Activated CD4-positive, alpha-beta T cell treated with anti-CD3 and anti-CD28 coated beads for 36 hours (primary cell): ENCODE measurements at regions not wholly inside any gene's neighbourhood (a gene's known extent, or its start where the extent isn't known, plus 50 kb on each side); places are given as distances from the start of the nearest gene placed in this dataset.

Source experiments
- ATAC-seq: fragments of 200-7000 bp; cut with Tn5 transposase; one replicate; pipeline ENCODE4 v1.10.0; 2021; ENCODE audit warnings: mild to moderate bottlenecking, moderate library complexity
- CTCF ChIA-PET: fragments of 350-600 bp; sonication (Branson Sonifier 250); formaldehyde crosslinking; loops from one replicate; lab custom pipeline; 2021; ENCODE audit warnings: antibody characterized with exemption; lab: Charles Lee
- POLR2A ChIA-PET: fragments of 350-600 bp; sonication (Branson Sonifier 250); formaldehyde crosslinking; loops from one replicate; lab custom pipeline; 2021; ENCODE audit warnings: antibody characterized with exemption, inconsistent platforms; lab: Charles Lee
- DNase-seq: peaks from one replicate; pipeline ENCODE4 v3.0.0-alpha.2; 2020
- H3K27ac Mint-ChIP-seq: one replicate; pipeline ENCODE4 v1.8.0; 2021; ENCODE audit warnings: mixed read lengths
- H3K27me3 Mint-ChIP-seq: one replicate; pipeline ENCODE4 v1.8.0; 2021; ENCODE audit warnings: mixed read lengths
- H3K36me3 Mint-ChIP-seq: one replicate; pipeline ENCODE4 v1.8.0; 2021; ENCODE audit warnings: low read depth, mixed read lengths
- H3K4me1 Mint-ChIP-seq: one replicate; pipeline ENCODE4 v1.8.0; 2021; ENCODE audit warnings: mixed read lengths
- H3K4me3 Mint-ChIP-seq: one replicate; pipeline ENCODE4 v1.8.0; 2021; ENCODE audit warnings: mild to moderate bottlenecking, moderate library complexity, mixed read lengths
- H3K9me3 Mint-ChIP-seq: one replicate; pipeline ENCODE4 v1.8.0; 2021; ENCODE audit warnings: low read depth, mixed read lengths
- intact Hi-C, 2 experiments: fragments of 100-400 bp; cut with DNase I in 1 of 2; cut with micrococcal nuclease in 1 of 2; formaldehyde crosslinking; loops; one replicate each; pipeline versions ENCODE4 v1.14.2 to v1.15.1; 2022 to 2024; cut with DNase I, micrococcal nuclease

- no peak overlapping the region for H3K4me3 Mint-ChIP-seq
- no peak for DNase-seq
- H3K27ac Mint-ChIP-seq, result no peak overlapping the region
- H3K4me1 Mint-ChIP-seq, result no peaks in the 10 kb centered on the region
- H3K36me3 Mint-ChIP-seq, result no peaks in the 10 kb centered on the region
- H3K9me3 Mint-ChIP-seq, result no peaks in the 10 kb centered on the region
- ChIA-PET CTCF (interaction anchor here (0.8 to 1.2 kb wide), 2 partner anchors 46 to 167 kb away, joined by 3 to 9 read pairs; no protein-coding TSS in a partner anchor), POLR2A (no interaction called here)
- intact Hi-C loops, result no loop called here
- no peak for ATAC-seq
- no peaks in the 10 kb centered on the region for H3K27me3 Mint-ChIP-seq
These were observed 60.9 kb upstream of the HPCAL1 start for GRCh38 chr2:10241641-10242430.

- POLR2A ChIA-PET, result interaction anchor here (0.6 kb wide), 1 partner anchor 23 kb away, joined by 3 read pairs; no protein-coding TSS in a partner anchor
- no peak for ATAC-seq
These were observed 60.3 kb upstream of the HPCAL1 start for GRCh38 chr2:10242451-10242850.

GRCh38 chr2:10242998-10243925 lies 59.4 kb upstream of the HPCAL1 start:
- DNase-seq (no peak), ATAC-seq (no peak)
- no peak overlapping the region for H3K4me3 Mint-ChIP-seq
- ChIA-PET POLR2A (interaction anchor here (0.6 kb wide), 1 partner anchor 22 kb away, joined by 3 read pairs; no protein-coding TSS in a partner anchor), CTCF (interaction anchor here (1.2 kb wide), 1 partner anchor 166 kb away, joined by 9 read pairs; no protein-coding TSS in a partner anchor)
- no peaks in the 10 kb centered on the region for H3K4me1 Mint-ChIP-seq
- H3K9me3 Mint-ChIP-seq, result no peaks in the 10 kb centered on the region
- no peaks in the 10 kb centered on the region for H3K27me3 Mint-ChIP-seq
- intact Hi-C loops, result no loop called here
- no peaks in the 10 kb centered on the region for H3K36me3 Mint-ChIP-seq
- no peak overlapping the region for H3K27ac Mint-ChIP-seq

More at GRCh38 chr2:10242451-10242850, 60.3 kb upstream of the HPCAL1 start:
- CTCF ChIA-PET, result interaction anchor here (0.8 to 1.2 kb wide), 2 partner anchors 46 to 166 kb away, joined by 3 to 9 read pairs; no protein-coding TSS in a partner anchor
- H3K9me3 Mint-ChIP-seq, result no peaks in the 10 kb centered on the region
- no peak overlapping the region for H3K4me3 Mint-ChIP-seq
- no peaks in the 10 kb centered on the region for H3K36me3 Mint-ChIP-seq
- H3K4me1 Mint-ChIP-seq, result no peaks in the 10 kb centered on the region
- DNase-seq, result no peak
- no peak overlapping the region for H3K27ac Mint-ChIP-seq
- intact Hi-C loops, result no loop called here
- no peaks in the 10 kb centered on the region for H3K27me3 Mint-ChIP-seq

- ChIA-PET POLR2A (no interaction called here), CTCF (no interaction called here)
- Mint-ChIP-seq H3K27ac (no peak overlapping the region), H3K27me3 (no peaks in the 10 kb centered on the region), H3K36me3 (no peaks in the 10 kb centered on the region), H3K4me1 (no peaks in the 10 kb centered on the region), H3K9me3 (no peaks in the 10 kb centered on the region), H3K4me3 (no peak overlapping the region)
- ATAC-seq (no peak), DNase-seq (no peak)
- intact Hi-C loops, result no loop called here
These were observed 58.8 kb upstream of the HPCAL1 start for GRCh38 chr2:10243926-10244270.

GRCh38 chr2:10245021-10245420 lies 57.7 kb upstream of the HPCAL1 start:
- ChIA-PET POLR2A (no interaction called here), CTCF (interaction anchor here (0.6 kb wide), 1 partner anchor 108 kb away, joined by 3 read pairs; no protein-coding TSS in a partner anchor)
- intact Hi-C loops, result no loop called here
- Mint-ChIP-seq H3K36me3 (no peaks in the 10 kb centered on the region), H3K4me1 (no peaks in the 10 kb centered on the region), H3K27ac (no peak overlapping the region), H3K4me3 (no peak overlapping the region), H3K9me3 (peaks cover 4% of the 10 kb centered on the region), H3K27me3 (no peaks in the 10 kb centered on the region)
- no peak for DNase-seq
- no peak for ATAC-seq

- H3K4me1 Mint-ChIP-seq, result no peaks in the 10 kb centered on the region
- intact Hi-C loops, result no loop called here
- H3K27ac Mint-ChIP-seq, result no peak overlapping the region
- H3K4me3 Mint-ChIP-seq, result no peak overlapping the region
- POLR2A ChIA-PET, result no interaction called here
- no peak for ATAC-seq
- H3K36me3 Mint-ChIP-seq, result no peaks in the 10 kb centered on the region
- CTCF ChIA-PET, result no interaction called here
- no peaks in the 10 kb centered on the region for H3K27me3 Mint-ChIP-seq
- peaks cover 9% of the 10 kb centered on the region for H3K9me3 Mint-ChIP-seq
- no peak for DNase-seq
These were observed 57.0 kb upstream of the HPCAL1 start for GRCh38 chr2:10245661-10246060.

- H3K27me3 Mint-ChIP-seq, result no peaks in the 10 kb centered on the region
- ChIA-PET POLR2A (no interaction called here), CTCF (interaction anchor here (1.2 kb wide), 1 partner anchor 81 kb away, joined by 3 read pairs; no protein-coding TSS in a partner anchor)
- intact Hi-C loops, result no loop called here
- peaks cover 14% of the 10 kb centered on the region for H3K9me3 Mint-ChIP-seq
- no peak overlapping the region for H3K27ac Mint-ChIP-seq
- ATAC-seq (no peak), DNase-seq (no peak)
- H3K36me3 Mint-ChIP-seq, result no peaks in the 10 kb centered on the region
- no peaks in the 10 kb centered on the region for H3K4me1 Mint-ChIP-seq
- H3K4me3 Mint-ChIP-seq, result no peak overlapping the region
These were observed 56.3 kb upstream of the HPCAL1 start for GRCh38 chr2:10246370-10246769.

- Mint-ChIP-seq H3K4me3 (no peak overlapping the region), H3K27me3 (no peaks in the 10 kb centered on the region), H3K4me1 (no peaks in the 10 kb centered on the region), H3K36me3 (no peaks in the 10 kb centered on the region), H3K27ac (no peak overlapping the region), H3K9me3 (peaks cover 16% of the 10 kb centered on the region)
- ChIA-PET CTCF (interaction anchor here (1.0 to 1.2 kb wide), 2 partner anchors 82 to 188 kb away, joined by 3 read pairs; no protein-coding TSS in a partner anchor), POLR2A (no interaction called here)
- intact Hi-C loops, result no loop called here
- DNase-seq, result no peak
- no peak for ATAC-seq
These were observed 55.9 kb upstream of the HPCAL1 start for GRCh38 chr2:10246831-10247230.

- ATAC-seq, result no peak
- intact Hi-C loops, result no loop called here
- Mint-ChIP-seq H3K36me3 (no peaks in the 10 kb centered on the region), H3K4me3 (no peak overlapping the region), H3K4me1 (no peaks in the 10 kb centered on the region), H3K9me3 (peaks cover 19% of the 10 kb centered on the region), H3K27me3 (no peaks in the 10 kb centered on the region), H3K27ac (no peak overlapping the region)
- ChIA-PET CTCF (interaction anchor here (0.7 to 1.3 kb wide), 2 partner anchors 104 to 159 kb away, joined by 3 to 5 read pairs; no protein-coding TSS in a partner anchor), POLR2A (no interaction called here)
- DNase-seq, result no peak
These were observed 52.9 kb upstream of the HPCAL1 start for GRCh38 chr2:10249798-10250197.

GRCh38 chr2:10252224-10252623 lies 50.5 kb upstream of the HPCAL1 start:
- H3K9me3 Mint-ChIP-seq, result peaks cover 19% of the 10 kb centered on the region
- H3K27me3 Mint-ChIP-seq, result no peaks in the 10 kb centered on the region
- ChIA-PET POLR2A (no interaction called here), CTCF (interaction anchor here (0.6 to 1.9 kb wide), 3 partner anchors 64 to 226 kb away, joined by 3 to 6 read pairs (median 5); no protein-coding TSS in a partner anchor)
- no peak overlapping the region for H3K27ac Mint-ChIP-seq
- intact Hi-C loops, result no loop called here
- no peaks in the 10 kb centered on the region for H3K36me3 Mint-ChIP-seq
- no peak overlapping the region for H3K4me3 Mint-ChIP-seq
- no peaks in the 10 kb centered on the region for H3K4me1 Mint-ChIP-seq
- ATAC-seq (no peak), DNase-seq (no peak)

- peaks cover 19% of the 10 kb centered on the region for H3K9me3 Mint-ChIP-seq
- CTCF ChIA-PET, result interaction anchor here (0.6 to 1.9 kb wide), 4 partner anchors 64 to 465 kb away, joined by 3 to 6 read pairs (median 4); no protein-coding TSS in a partner anchor
- intact Hi-C loops, result no loop called here
- DNase-seq (no peak), ATAC-seq (no peak)
- no peak overlapping the region for H3K4me3 Mint-ChIP-seq
- POLR2A ChIA-PET, result no interaction called here
- no peaks in the 10 kb centered on the region for H3K36me3 Mint-ChIP-seq
- no peak overlapping the region for H3K27ac Mint-ChIP-seq
- H3K4me1 Mint-ChIP-seq, result no peaks in the 10 kb centered on the region
- no peaks in the 10 kb centered on the region for H3K27me3 Mint-ChIP-seq
These were observed 50.0 kb upstream of the HPCAL1 start for GRCh38 chr2:10252661-10253060.
